Posterior cingulate gyrus (tissue), 11 donors: ENCODE measurements at regions not wholly inside any gene's neighbourhood (a gene's known extent, or its start where the extent isn't known, plus 50 kb on each side); places are given as distances from the start of the nearest gene placed in this dataset.

Experiments
- DNase-seq, 10 donors: peaks; one replicate each; pipeline versions ENCODE4 v3.0.0 to v3.0.0-alpha.2; 2020 to 2021; ENCODE audit warnings: mixed read lengths in 3 of 10
- intact Hi-C: fragments of 100-400 bp; cut with DNase I; formaldehyde crosslinking; loops from one replicate; pipeline ENCODE4 v1.15.1; 2023

DNA sequence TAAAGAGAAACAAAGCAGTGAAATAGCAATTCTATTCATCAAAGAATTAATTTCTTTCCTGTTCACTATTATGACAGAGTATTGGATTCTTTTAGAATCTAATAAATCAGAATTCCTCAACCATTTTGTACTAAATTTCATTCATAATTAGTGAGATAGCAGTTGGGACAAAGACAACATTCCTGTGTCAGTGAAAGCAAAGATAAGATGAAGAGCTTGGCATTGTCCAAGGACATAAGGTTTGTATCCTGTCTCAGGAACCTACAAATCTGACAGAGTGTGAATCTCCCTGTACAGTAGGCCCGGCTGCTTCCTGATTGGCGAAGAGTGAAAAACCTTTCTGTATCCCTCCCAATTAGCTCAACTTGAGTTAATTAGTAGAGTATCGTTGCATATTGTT, 349.1 kb downstream of the ISL1 start:
- no peak for DNase-seq
- intact Hi-C loops, result no loop called here

DNA sequence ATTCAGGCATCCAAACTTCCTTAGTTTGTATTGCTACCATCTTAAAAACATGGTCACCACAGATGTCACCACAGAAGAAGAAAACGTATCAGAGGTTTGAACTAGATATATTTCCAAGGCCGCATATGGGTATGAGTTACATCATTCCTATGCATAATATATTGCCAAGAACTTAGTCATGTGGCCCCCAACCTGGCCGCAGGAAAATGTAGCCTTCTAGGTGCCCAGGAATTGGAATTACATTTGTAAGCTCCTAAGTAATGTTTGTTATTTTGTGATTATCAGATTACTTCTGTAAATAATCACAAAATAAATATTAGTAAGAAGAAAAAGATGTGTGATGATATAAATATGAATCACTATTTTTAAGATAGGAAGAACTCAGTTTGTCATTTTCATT, 351.4 kb downstream of the ISL1 start:
- DNase-seq, result no peak
- intact Hi-C loops, result no loop called here

DNA sequence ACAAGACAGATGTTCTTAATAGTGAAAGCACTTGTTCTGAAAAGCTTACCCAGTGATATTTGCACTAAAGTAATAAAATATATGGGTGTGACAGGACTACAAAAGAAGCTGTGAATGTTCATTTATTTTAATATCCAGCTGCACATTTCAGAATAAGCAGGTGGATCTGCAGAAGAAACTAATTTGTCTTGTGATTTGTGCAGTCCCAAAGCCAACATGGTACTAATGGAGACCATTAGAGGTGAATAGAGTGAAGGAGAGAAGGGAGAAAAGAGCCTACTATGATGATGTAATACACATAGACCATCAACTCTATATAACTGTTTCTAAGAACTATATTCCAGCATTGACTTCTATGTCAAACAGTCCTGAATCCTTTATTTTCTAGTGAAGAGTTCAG, 362.8 kb downstream of the ISL1 start:
- intact Hi-C loops, result no loop called here
- DNase-seq, result no peak

DNA sequence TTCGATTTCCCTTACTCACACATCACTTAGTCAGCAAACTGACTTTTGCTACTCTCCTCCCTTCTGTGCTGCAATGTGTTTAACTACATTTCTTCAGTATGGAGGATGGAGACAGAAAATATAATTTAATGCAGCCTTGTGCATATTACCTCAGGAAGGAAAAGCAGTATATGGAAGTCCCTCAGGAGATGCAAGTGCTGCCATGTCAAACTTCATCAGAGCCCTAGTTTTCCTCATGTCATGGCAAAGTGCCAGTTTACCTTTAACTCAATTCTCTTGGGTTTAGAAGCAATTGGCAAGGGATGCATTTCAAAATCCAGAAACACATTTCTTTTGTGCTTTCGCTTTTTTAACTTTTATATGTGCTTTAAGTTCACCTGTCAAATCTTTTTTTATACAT, 365.4 kb downstream of the ISL1 start:
- intact Hi-C loops, result no loop called here
- DNase-seq, result no peak
